HEK293T (cell line): ENCODE measurements at regions not wholly inside any gene's neighbourhood (a gene's known extent, or its start where the extent isn't known, plus 50 kb on each side); places are given as distances from the start of the nearest gene placed in this dataset.

Experiments
- FOXM1 ChIP-seq: fragments of 450-650 bp; IDR thresholded peaks from 2 replicates; pipeline ENCODE4 v1.6.1; 2017; ENCODE audit warnings: mild to moderate bottlenecking, borderline replicate concordance
- SP1 ChIP-seq: fragments of 450-650 bp; IDR thresholded peaks from 2 replicates; pipeline ENCODE4 v1.6.1; 2017

DNA sequence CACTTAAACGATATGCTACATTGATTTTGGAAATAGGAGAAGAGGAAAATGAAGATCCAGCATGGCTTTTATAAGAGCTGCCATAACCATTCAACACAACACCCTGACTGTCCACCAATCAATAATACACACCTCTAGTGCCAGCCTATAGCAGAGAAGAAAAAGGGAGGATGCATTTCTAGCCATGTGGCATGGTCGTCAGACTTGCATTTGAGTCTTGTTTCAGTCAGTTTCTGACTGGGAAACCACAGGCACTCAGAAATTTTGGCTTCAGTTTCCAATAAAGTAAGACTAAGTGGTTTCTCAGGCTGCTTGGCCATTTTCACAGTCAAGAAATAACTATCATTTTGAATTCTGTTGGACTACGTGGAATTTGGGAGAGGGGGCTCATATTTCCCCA lies 523.5 kb upstream of the LRRC4C start:
- TF ChIP-seq SP1: no peak
- no peak for TF ChIP-seq FOXM1
